ENCODE measurements at regions not wholly inside any gene's neighbourhood (a gene's known extent, or its start where the extent isn't known, plus 50 kb on each side); places are given as distances from the start of the nearest gene placed in this dataset.

- no peaks in the 10 kb centered on the region for H3K27me3 Mint-ChIP-seq
- no peak for ATAC-seq (ENCODE audit: low read depth in 2 of 2)
- no peaks in the 10 kb centered on the region for H3K36me3 ChIP-seq (ENCODE audit: control insufficient read depth, insufficient read depth, low read length)
- no peak overlapping the region for H3K4me3 Mint-ChIP-seq
- H3K9me3 Mint-ChIP-seq: peaks cover 2 to 13% (median 8%) of the 10 kb centered on the region in 7 donors
- no peak overlapping the region for H3K27ac Mint-ChIP-seq
- no peaks in the 10 kb centered on the region for H3K4me1 ChIP-seq (ENCODE audit: control insufficient read depth, insufficient read depth, low read length, poor library complexity, severe bottlenecking)
- no peaks in the 10 kb centered on the region for H3K4me1 Mint-ChIP-seq
- DNase-seq: no peak
- H3K27me3 ChIP-seq (ENCODE audit: control insufficient read depth, insufficient read depth, low read length): no peaks in the 10 kb centered on the region
- no peak overlapping the region for H3K27ac ChIP-seq (ENCODE audit: insufficient read depth, low read length, poor library complexity, severe bottlenecking)
- H3K9me3 ChIP-seq (ENCODE audit: control insufficient read depth in 2 of 2, low read length in 2 of 2): no peaks in the 10 kb centered on the region
- H3K36me3 Mint-ChIP-seq: no peaks in the 10 kb centered on the region
- no peak overlapping the region for H3K4me3 ChIP-seq (ENCODE audit: low read depth, low read length)
Observed at GRCh38 chr9:106069241-106069640, 374.9 kb downstream of the TMEM38B start.

- no peaks in the 10 kb centered on the region for H3K27me3 ChIP-seq (ENCODE audit: control insufficient read depth, insufficient read depth, low read length)
- DNase-seq: no peak
- no peak for ATAC-seq (ENCODE audit: low read depth in 2 of 2)
- no peak overlapping the region for H3K4me3 Mint-ChIP-seq
- H3K36me3 Mint-ChIP-seq: no peaks in the 10 kb centered on the region
- H3K9me3 Mint-ChIP-seq: peaks cover 2 to 13% (median 8%) of the 10 kb centered on the region in 7 donors
- no peaks in the 10 kb centered on the region for H3K9me3 ChIP-seq (ENCODE audit: control insufficient read depth in 2 of 2, low read length in 2 of 2)
- no peaks in the 10 kb centered on the region for H3K4me1 Mint-ChIP-seq
- no peak overlapping the region for H3K4me3 ChIP-seq (ENCODE audit: low read depth, low read length)
- no peaks in the 10 kb centered on the region for H3K4me1 ChIP-seq (ENCODE audit: control insufficient read depth, insufficient read depth, low read length, poor library complexity, severe bottlenecking)
- no peaks in the 10 kb centered on the region for H3K27me3 Mint-ChIP-seq
- H3K27ac Mint-ChIP-seq: no peak overlapping the region
- H3K27ac ChIP-seq (ENCODE audit: insufficient read depth, low read length, poor library complexity, severe bottlenecking): no peak overlapping the region
- no peaks in the 10 kb centered on the region for H3K36me3 ChIP-seq (ENCODE audit: control insufficient read depth, insufficient read depth, low read length)
Observed at GRCh38 chr9:106072421-106072820, 378.1 kb downstream of the TMEM38B start.

GRCh38 chr9:106074006-106074405 lies 379.7 kb downstream of the TMEM38B start:
- Histone ChIP-seq H3K9me3 (ENCODE audit: control insufficient read depth in 2 of 2, low read length in 2 of 2) (no peaks in the 10 kb centered on the region), H3K27ac (ENCODE audit: insufficient read depth, low read length, poor library complexity, severe bottlenecking) (no peak overlapping the region), H3K36me3 (ENCODE audit: control insufficient read depth, insufficient read depth, low read length) (no peaks in the 10 kb centered on the region), H3K27me3 (ENCODE audit: control insufficient read depth, insufficient read depth, low read length) (no peaks in the 10 kb centered on the region), H3K4me3 (ENCODE audit: low read depth, low read length) (no peak overlapping the region), H3K4me1 (ENCODE audit: control insufficient read depth, insufficient read depth, low read length, poor library complexity, severe bottlenecking) (no peaks in the 10 kb centered on the region)
- H3K27me3 Mint-ChIP-seq: no peaks in the 10 kb centered on the region
- no peaks in the 10 kb centered on the region for H3K36me3 Mint-ChIP-seq
- DNase-seq: no peak
- no peaks in the 10 kb centered on the region for H3K4me1 Mint-ChIP-seq
- peak overlapping the region in 1 of 4 donors; percentile 56 for H3K4me3 Mint-ChIP-seq
- H3K27ac Mint-ChIP-seq: no peak overlapping the region
- ATAC-seq (ENCODE audit: low read depth in 2 of 2): no peak
- peaks cover 1 to 10% (median 7%) of the 10 kb centered on the region in 7 donors for H3K9me3 Mint-ChIP-seq

- H3K4me3 ChIP-seq (ENCODE audit: low read depth, low read length): no peak overlapping the region
- no peaks in the 10 kb centered on the region for H3K27me3 Mint-ChIP-seq
- H3K36me3 Mint-ChIP-seq: no peaks in the 10 kb centered on the region
- no peak overlapping the region for H3K27ac ChIP-seq (ENCODE audit: insufficient read depth, low read length, poor library complexity, severe bottlenecking)
- ATAC-seq (ENCODE audit: low read depth in 2 of 2) (no peak), DNase-seq (no peak)
- H3K4me1 Mint-ChIP-seq: no peaks in the 10 kb centered on the region
- no peak overlapping the region for H3K27ac Mint-ChIP-seq
- peak overlapping the region in 1 of 4 donors; percentile 38 for H3K4me3 Mint-ChIP-seq
- H3K9me3 Mint-ChIP-seq: peaks cover under 1 to 6% (median 4%) of the 10 kb centered on the region in 7 donors
- H3K4me1 ChIP-seq (ENCODE audit: control insufficient read depth, insufficient read depth, low read length, poor library complexity, severe bottlenecking): no peaks in the 10 kb centered on the region
- no peaks in the 10 kb centered on the region for H3K27me3 ChIP-seq (ENCODE audit: control insufficient read depth, insufficient read depth, low read length)
- no peaks in the 10 kb centered on the region for H3K9me3 ChIP-seq (ENCODE audit: control insufficient read depth in 2 of 2, low read length in 2 of 2)
- no peaks in the 10 kb centered on the region for H3K36me3 ChIP-seq (ENCODE audit: control insufficient read depth, insufficient read depth, low read length)
Observed at GRCh38 chr9:106075236-106075959, 381.1 kb downstream of the TMEM38B start.

GRCh38 chr9:106075960-106076327 lies 381.6 kb downstream of the TMEM38B start:
- Mint-ChIP-seq H3K27ac (no peak overlapping the region), H3K27me3 (no peaks in the 10 kb centered on the region), H3K4me3 (no peak overlapping the region), H3K9me3 (peaks cover 1 to 5% (median 4%) of the 10 kb centered on the region in 7 donors), H3K36me3 (no peaks in the 10 kb centered on the region), H3K4me1 (no peaks in the 10 kb centered on the region)
- Histone ChIP-seq H3K27me3 (ENCODE audit: control insufficient read depth, insufficient read depth, low read length) (no peaks in the 10 kb centered on the region), H3K9me3 (ENCODE audit: control insufficient read depth in 2 of 2, low read length in 2 of 2) (no peaks in the 10 kb centered on the region), H3K4me3 (ENCODE audit: low read depth, low read length) (no peak overlapping the region), H3K4me1 (ENCODE audit: control insufficient read depth, insufficient read depth, low read length, poor library complexity, severe bottlenecking) (no peaks in the 10 kb centered on the region), H3K27ac (ENCODE audit: insufficient read depth, low read length, poor library complexity, severe bottlenecking) (no peak overlapping the region), H3K36me3 (ENCODE audit: control insufficient read depth, insufficient read depth, low read length) (no peaks in the 10 kb centered on the region)
- DNase-seq: no peak
- no peak for ATAC-seq (ENCODE audit: low read depth in 2 of 2)

GRCh38 chr9:106076711-106077110 lies 382.4 kb downstream of the TMEM38B start:
- Mint-ChIP-seq H3K4me1 (no peaks in the 10 kb centered on the region), H3K27me3 (no peaks in the 10 kb centered on the region), H3K27ac (no peak overlapping the region), H3K4me3 (no peak overlapping the region), H3K36me3 (no peaks in the 10 kb centered on the region), H3K9me3 (peaks cover 1 to 7% (median 5%) of the 10 kb centered on the region in 7 donors)
- DNase-seq (no peak), ATAC-seq (ENCODE audit: low read depth in 2 of 2) (no peak)
- Histone ChIP-seq H3K4me1 (ENCODE audit: control insufficient read depth, insufficient read depth, low read length, poor library complexity, severe bottlenecking) (no peaks in the 10 kb centered on the region), H3K27me3 (ENCODE audit: control insufficient read depth, insufficient read depth, low read length) (no peaks in the 10 kb centered on the region), H3K27ac (ENCODE audit: insufficient read depth, low read length, poor library complexity, severe bottlenecking) (no peak overlapping the region), H3K4me3 (ENCODE audit: low read depth, low read length) (no peak overlapping the region), H3K36me3 (ENCODE audit: control insufficient read depth, insufficient read depth, low read length) (no peaks in the 10 kb centered on the region), H3K9me3 (ENCODE audit: control insufficient read depth in 2 of 2, low read length in 2 of 2) (no peaks in the 10 kb centered on the region)

- H3K27me3 ChIP-seq (ENCODE audit: control insufficient read depth, insufficient read depth, low read length): no peaks in the 10 kb centered on the region
Observed at GRCh38 chr9:106077731-106078130, 383.4 kb downstream of the TMEM38B start.

GRCh38 chr9:106082621-106083020 lies 388.3 kb downstream of the TMEM38B start:
- no peak for DNase-seq
- H3K27ac ChIP-seq (ENCODE audit: insufficient read depth, low read length, poor library complexity, severe bottlenecking): no peak overlapping the region
- ATAC-seq (ENCODE audit: low read depth in 2 of 2): no peak
- H3K27me3 ChIP-seq (ENCODE audit: control insufficient read depth, insufficient read depth, low read length): no peaks in the 10 kb centered on the region
- no peaks in the 10 kb centered on the region for H3K4me1 Mint-ChIP-seq
- H3K27me3 Mint-ChIP-seq: no peaks in the 10 kb centered on the region
- no peaks in the 10 kb centered on the region for H3K9me3 ChIP-seq (ENCODE audit: control insufficient read depth in 2 of 2, low read length in 2 of 2)
- H3K36me3 ChIP-seq (ENCODE audit: control insufficient read depth, insufficient read depth, low read length): no peaks in the 10 kb centered on the region
- H3K36me3 Mint-ChIP-seq: no peaks in the 10 kb centered on the region
- no peak overlapping the region for H3K4me3 ChIP-seq (ENCODE audit: low read depth, low read length)
- H3K4me1 ChIP-seq (ENCODE audit: control insufficient read depth, insufficient read depth, low read length, poor library complexity, severe bottlenecking): no peaks in the 10 kb centered on the region
- peaks cover 0 to 10% (median 4%) of the 10 kb centered on the region in 7 donors for H3K9me3 Mint-ChIP-seq
- no peak overlapping the region for H3K27ac Mint-ChIP-seq
- H3K4me3 Mint-ChIP-seq: no peak overlapping the region

More at GRCh38 chr9:106077731-106078130, 383.4 kb downstream of the TMEM38B start:
- H3K27ac ChIP-seq (ENCODE audit: insufficient read depth, low read length, poor library complexity, severe bottlenecking): no peak overlapping the region
- ATAC-seq (ENCODE audit: low read depth in 2 of 2): no peak
- Mint-ChIP-seq H3K4me1 (no peaks in the 10 kb centered on the region), H3K9me3 (peaks cover 1 to 7% (median 5%) of the 10 kb centered on the region in 7 donors), H3K27me3 (no peaks in the 10 kb centered on the region), H3K36me3 (no peaks in the 10 kb centered on the region), H3K27ac (no peak overlapping the region), H3K4me3 (no peak overlapping the region)
- H3K9me3 ChIP-seq (ENCODE audit: control insufficient read depth in 2 of 2, low read length in 2 of 2): no peaks in the 10 kb centered on the region
- H3K4me1 ChIP-seq (ENCODE audit: control insufficient read depth, insufficient read depth, low read length, poor library complexity, severe bottlenecking): no peaks in the 10 kb centered on the region
- H3K36me3 ChIP-seq (ENCODE audit: control insufficient read depth, insufficient read depth, low read length): no peaks in the 10 kb centered on the region
- no peak overlapping the region for H3K4me3 ChIP-seq (ENCODE audit: low read depth, low read length)
- no peak for DNase-seq
